NB4 (cell line): ENCODE measurements at regions not wholly inside any gene's neighbourhood (a gene's known extent, or its start where the extent isn't known, plus 50 kb on each side); places are given as distances from the start of the nearest gene placed in this dataset.

ENCODE experiments used
- MYC ChIP-seq: IDR thresholded peaks from 2 replicates; pipeline ENCODE4 v1.6.1; 2011; ENCODE audit warnings: low read depth, low read length
- POLR2A ChIP-seq: IDR thresholded peaks from 2 replicates; pipeline ENCODE4 v1.6.1; 2011; ENCODE audit warnings: mild to moderate bottlenecking; ENCODE audit not compliant: insufficient read length; ENCODE audit errors: extremely low read depth
- TF ChIP-seq, protein P1 (sequence below): IDR thresholded peaks from one replicate; pipeline ENCODE4 v1.5.1; 2012; ENCODE audit warnings: low read depth, low read length
- TF ChIP-seq, protein P2 (sequence below): IDR thresholded peaks from 2 replicates; pipeline ENCODE4 v1.6.1; 2011; ENCODE audit warnings: low read depth, low read length

DNA sequence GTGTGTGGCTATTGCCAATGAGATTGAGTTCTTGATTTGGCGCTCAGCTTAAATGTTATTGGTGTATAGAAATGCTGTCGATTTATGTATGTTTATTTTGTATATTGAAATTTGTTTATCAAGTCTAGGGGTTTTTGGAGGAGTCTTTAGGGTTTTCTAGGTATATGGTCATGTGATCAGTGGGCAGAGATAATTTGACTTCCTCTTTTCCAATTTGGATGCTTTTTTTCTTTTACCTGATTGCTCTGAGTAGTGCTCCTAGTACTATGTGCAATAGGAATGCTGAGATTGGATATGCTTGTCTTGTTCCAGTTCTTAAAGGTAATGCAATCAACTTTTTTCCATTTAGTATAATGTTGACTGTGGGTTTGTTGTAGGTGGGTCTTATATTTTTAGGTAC lies 99.8 kb upstream of the PMCH start:
- TF ChIP-seq, protein P1, sequence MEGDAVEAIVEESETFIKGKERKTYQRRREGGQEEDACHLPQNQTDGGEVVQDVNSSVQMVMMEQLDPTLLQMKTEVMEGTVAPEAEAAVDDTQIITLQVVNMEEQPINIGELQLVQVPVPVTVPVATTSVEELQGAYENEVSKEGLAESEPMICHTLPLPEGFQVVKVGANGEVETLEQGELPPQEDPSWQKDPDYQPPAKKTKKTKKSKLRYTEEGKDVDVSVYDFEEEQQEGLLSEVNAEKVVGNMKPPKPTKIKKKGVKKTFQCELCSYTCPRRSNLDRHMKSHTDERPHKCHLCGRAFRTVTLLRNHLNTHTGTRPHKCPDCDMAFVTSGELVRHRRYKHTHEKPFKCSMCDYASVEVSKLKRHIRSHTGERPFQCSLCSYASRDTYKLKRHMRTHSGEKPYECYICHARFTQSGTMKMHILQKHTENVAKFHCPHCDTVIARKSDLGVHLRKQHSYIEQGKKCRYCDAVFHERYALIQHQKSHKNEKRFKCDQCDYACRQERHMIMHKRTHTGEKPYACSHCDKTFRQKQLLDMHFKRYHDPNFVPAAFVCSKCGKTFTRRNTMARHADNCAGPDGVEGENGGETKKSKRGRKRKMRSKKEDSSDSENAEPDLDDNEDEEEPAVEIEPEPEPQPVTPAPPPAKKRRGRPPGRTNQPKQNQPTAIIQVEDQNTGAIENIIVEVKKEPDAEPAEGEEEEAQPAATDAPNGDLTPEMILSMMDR, result no peak
- TF ChIP-seq POLR2A (no peak), MYC (no peak)
- TF ChIP-seq, protein P2, sequence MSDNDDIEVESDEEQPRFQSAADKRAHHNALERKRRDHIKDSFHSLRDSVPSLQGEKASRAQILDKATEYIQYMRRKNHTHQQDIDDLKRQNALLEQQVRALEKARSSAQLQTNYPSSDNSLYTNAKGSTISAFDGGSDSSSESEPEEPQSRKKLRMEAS, result no peak
